GM19324 (cell line): ENCODE measurements at regions not wholly inside any gene's neighbourhood (a gene's known extent, or its start where the extent isn't known, plus 50 kb on each side); places are given as distances from the start of the nearest gene placed in this dataset.
"Not testable (repeated sequence)": the region's sequence is repeated elsewhere in the genome, so short reads cannot be mapped to it uniquely, and the experiment has no call there.

Source experiments
- ATAC-seq: cut with Tn5 transposase; IDR thresholded peaks from one replicate; pipeline ENCODE4 v1.9.1; 2021; ENCODE audit warnings: mild to moderate bottlenecking, moderate library complexity; ENCODE audit not compliant: unreplicated experiment, low FRiP score

DNA sequence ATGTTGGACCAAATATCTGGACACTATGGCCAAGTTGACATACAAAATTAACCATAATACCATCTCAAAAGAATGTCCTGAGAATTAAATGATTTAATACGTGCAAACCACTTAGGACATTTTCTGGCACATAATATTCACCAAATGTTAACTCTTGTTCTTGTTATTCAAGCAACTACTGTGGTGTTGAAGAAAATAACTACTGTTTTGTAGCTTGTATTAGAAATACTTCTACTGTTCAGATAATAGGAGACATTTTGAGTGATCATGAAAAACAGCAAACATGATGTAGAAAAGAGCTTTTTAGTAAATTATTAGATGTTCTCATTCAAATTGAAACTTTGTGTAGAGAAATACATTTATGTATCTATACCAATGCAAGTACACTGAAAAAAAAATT lies 140.7 kb upstream of the SMIM31 start:
- ATAC-seq, result no peak

DNA sequence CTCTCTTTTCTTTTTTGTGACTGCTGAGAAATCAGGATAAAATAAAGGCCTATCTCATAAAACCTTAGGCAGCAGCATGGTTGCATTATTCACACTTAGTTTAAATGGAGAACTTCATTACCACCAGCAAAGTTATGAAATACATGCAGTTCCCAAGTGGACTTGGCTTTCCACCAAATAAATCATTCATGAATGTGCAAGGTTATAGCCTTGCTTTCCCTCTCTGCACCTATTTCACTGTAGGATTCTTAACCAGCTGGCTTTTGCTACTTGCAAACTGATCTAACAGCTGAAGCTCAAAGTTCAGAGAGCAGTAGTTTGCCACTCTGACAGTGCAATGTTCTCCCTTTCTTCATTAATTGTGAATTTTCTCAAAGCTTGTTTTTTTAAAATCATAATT lies 140.1 kb upstream of the SMIM31 start:
- ATAC-seq, result no peak

DNA sequence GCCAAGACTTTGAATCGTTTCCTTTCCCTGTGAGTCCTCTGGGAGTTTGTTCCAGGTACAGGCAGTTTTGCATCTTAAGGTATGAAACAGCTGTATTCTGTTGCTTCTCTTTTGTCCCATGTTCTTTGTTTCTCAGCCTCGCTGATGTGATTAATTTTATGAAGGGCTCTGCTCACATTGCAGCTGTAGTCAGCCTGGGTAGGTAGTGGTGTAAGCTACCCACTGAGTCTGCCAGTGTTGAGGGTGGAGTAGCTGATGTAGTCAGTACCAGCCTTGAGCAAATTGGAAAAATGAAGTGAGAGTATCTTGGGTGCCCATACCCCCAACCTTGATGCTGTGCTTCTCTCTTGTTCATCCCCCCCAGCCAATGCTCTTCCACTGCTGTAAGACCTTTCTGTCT lies 139.6 kb upstream of the SMIM31 start:
- no peak for ATAC-seq

GRCh38 chr4:164614999-164615398 lies 138.9 kb upstream of the SMIM31 start:
- no peak for ATAC-seq

DNA sequence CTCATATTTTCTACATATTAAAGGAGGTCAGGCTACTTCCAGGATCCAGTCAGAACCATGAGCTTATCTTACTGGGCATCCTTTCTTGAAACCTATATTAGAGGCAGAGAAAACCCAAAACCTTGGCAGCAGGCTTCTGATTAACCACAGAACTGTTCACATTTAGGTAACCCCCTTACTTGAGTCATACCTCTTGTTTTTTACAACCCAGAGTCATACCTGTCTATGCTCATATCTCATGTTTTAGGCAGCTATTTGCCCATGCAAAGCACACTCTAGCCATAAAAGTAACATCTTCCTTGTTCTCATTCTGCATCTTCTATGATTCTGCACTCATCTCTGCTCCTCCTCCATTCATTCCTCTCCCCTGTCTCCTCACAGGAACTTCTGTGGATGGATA lies 138.0 kb upstream of the SMIM31 start:
- ATAC-seq, result no peak

DNA sequence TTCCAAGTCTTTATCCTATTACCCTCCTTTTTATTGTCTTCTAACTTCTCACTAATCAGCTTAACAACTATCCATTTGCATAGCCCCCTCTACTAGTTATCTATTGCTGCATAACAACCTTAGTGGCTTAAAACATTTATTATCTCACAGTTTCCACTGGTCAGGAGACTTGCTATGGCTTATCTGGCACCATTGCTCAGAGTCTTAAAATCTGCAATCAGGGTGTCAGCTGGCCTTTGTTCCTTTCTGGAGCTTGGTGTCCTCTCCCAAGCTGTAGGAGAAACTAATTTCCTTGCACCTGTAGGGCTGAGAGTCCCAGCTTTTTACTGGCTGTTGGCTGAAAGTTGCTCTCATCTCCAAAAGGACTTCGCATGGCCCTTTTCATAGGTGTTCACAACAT lies 137.0 kb upstream of the SMIM31 start:
- no peak for ATAC-seq

- no peak for ATAC-seq
Measured at GRCh38 chr4:164617426-164617825, 136.5 kb upstream of the SMIM31 start.

GRCh38 chr4:164617911-164618310 lies 136.0 kb upstream of the SMIM31 start:
- ATAC-seq, result no peak

- ATAC-seq, result no peak
Measured at GRCh38 chr4:164621886-164622521, 131.9 kb upstream of the SMIM31 start.

- ATAC-seq, result no peak
Measured at GRCh38 chr4:164623099-164623498, 130.8 kb upstream of the SMIM31 start.

- no peak for ATAC-seq
Measured at GRCh38 chr4:164639001-164639400, 114.9 kb upstream of the SMIM31 start.

DNA sequence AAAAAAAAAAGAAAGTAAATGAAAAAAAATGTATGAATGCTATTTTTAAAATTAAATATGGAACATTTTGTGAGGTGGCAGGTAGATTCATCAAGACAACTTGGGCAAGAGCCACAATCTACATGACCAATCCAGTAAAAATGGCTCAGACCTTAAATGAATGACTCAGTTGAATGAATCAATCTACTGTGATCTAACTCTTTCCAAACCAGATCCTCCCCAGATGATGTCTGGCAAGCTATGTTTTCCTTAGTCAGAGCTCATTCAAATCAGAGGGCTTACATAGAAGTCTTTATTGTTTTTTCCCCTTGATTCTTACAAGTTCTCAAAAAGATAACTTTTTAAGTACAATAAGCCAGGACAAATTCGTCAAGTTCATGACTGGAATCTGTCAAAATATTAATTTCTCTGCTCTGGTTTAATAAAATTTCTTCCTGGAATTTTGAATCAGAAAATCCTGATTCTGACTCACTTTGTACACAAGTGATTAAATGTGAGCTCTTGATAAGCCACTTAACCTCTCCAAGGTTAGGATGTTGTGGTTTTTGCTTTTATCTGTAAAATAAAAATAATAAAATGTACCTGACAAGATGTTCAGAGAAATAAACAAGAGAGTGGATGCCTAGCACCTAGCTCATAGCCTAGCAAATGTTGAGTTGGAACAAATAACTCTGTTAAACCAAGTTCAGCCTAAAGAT lies 105.6 kb upstream of the SMIM31 start:
- no peak for ATAC-seq

GRCh38 chr4:164648849-164649212 lies 105.1 kb upstream of the SMIM31 start:
- no peak for ATAC-seq

GRCh38 chr4:164659765-164660164 lies 94.2 kb upstream of the SMIM31 start:
- no peak for ATAC-seq

DNA sequence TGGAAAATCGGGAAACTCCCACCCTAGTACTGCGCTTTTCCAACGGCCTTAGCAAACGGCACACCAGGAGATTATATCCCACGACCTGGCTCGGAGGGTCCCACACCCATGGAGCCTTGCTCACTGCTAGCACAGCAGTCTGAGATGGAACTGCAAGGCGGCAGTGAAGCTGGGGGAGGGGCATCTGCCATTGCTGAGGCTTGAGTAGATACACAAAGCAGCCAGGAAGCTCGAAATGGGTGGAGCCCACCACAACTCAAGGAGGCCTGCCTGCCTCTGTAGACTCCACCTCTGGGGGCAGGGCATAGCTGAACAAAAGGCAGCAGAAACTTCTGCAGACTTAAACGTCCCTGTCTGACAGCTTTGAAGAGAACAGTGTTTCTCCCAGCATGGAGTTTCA lies 77.8 kb upstream of the SMIM31 start:
- not testable (repeated sequence) for ATAC-seq

GRCh38 chr4:164683040-164683439 lies 70.9 kb upstream of the SMIM31 start:
- ATAC-seq, result no peak

DNA sequence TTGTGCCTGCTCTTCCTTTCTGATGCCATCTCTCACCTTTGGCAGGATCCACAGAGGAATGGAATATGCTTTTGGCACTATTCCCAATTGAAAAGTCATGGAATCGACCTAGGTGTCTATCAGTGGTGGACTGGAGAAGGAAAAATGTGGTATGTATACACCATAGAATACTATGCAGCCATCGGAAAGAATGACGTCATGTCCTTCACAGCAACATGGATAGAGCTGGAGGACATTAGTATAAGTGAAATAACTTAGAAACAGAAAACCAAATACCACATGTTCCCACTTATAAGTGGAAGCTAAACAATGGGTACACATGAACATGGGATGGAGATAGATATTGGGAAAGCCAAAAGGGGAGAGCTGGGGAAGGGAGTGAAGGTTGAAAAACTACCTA lies 58.3 kb upstream of the SMIM31 start:
- no peak for ATAC-seq

GRCh38 chr4:164700471-164700870 lies 53.5 kb upstream of the SMIM31 start:
- no peak for ATAC-seq

- no peak for ATAC-seq
Measured at GRCh38 chr4:164701665-164702064, 52.3 kb upstream of the SMIM31 start.
